H1 (cell line): ENCODE measurements at regions not wholly inside any gene's neighbourhood (a gene's known extent, or its start where the extent isn't known, plus 50 kb on each side); places are given as distances from the start of the nearest gene placed in this dataset.
A peak's percentile ranks its signal among the peaks of the same experiment; 100 is the strongest.

ENCODE experiments used
- CTCF ChIA-PET: fragments of 300-600 bp; sonication (Branson Sonifier 250); formaldehyde crosslinking; loops from one replicate; lab custom pipeline; 2021; ENCODE audit not compliant: partially characterized antibody; lab: Charles Lee
- POLR2A ChIA-PET: fragments of 300-600 bp; sonication (Branson Sonifier 250); formaldehyde crosslinking; loops from one replicate; lab custom pipeline; 2021; ENCODE audit warnings: inconsistent platforms; ENCODE audit not compliant: partially characterized antibody; lab: Charles Lee
- DNase-seq, 2 experiments: peaks; one replicate each; pipeline versions ENCODE4 v3.0.0 to v3.0.0-alpha.2; 2010 to 2022; ENCODE audit warnings: low spot score in 2 of 2, low read depth in 1 of 2, mixed read lengths in 1 of 2
- FAIRE-seq: peaks from 2 replicates; lab custom pipeline; 2011; peaks lifted over from hg19 to GRCh38; lab: Jason Lieb, UNC
- H2AFZ ChIP-seq: 2 replicates; pipeline ENCODE4 v1.8.1; 2012; ENCODE audit warnings: low read length, inconsistent platforms
- H2AK5ac ChIP-seq: 2 replicates; pipeline ENCODE4 v1.6.1; 2013; ENCODE audit warnings: low read depth, low read length
- H2BK120ac ChIP-seq: replicated peaks from 2 replicates; pipeline ENCODE3; 2013; ENCODE audit warnings: low read depth, low read length, inconsistent platforms
- H2BK12ac ChIP-seq: 2 replicates; pipeline ENCODE4 v1.6.1; 2013; ENCODE audit warnings: low read depth, low read length
- H2BK15ac ChIP-seq: 2 replicates; pipeline ENCODE4 v1.6.1; 2013; ENCODE audit warnings: low read length
- H2BK20ac ChIP-seq: 2 replicates; pipeline ENCODE4 v1.6.1; 2013; ENCODE audit warnings: low read length
- H2BK5ac ChIP-seq: 2 replicates; pipeline ENCODE4 v1.6.1; 2013; ENCODE audit warnings: low read depth, low read length
- H3K14ac ChIP-seq: 2 replicates; pipeline ENCODE4 v1.6.1; 2013; ENCODE audit warnings: inconsistent platforms; ENCODE audit not compliant: insufficient read length
- H3K18ac ChIP-seq: 2 replicates; pipeline ENCODE4 v1.6.1; 2013; ENCODE audit warnings: low read length; ENCODE audit errors: extremely low read depth
- H3K23ac ChIP-seq: 2 replicates; pipeline ENCODE4 v1.6.1; 2013; ENCODE audit warnings: inconsistent platforms; ENCODE audit not compliant: insufficient read length
- H3K23me2 ChIP-seq: 2 replicates; pipeline ENCODE4 v1.6.1; 2013; ENCODE audit warnings: low read depth, low read length
- H3K27ac ChIP-seq: 2 replicates; pipeline ENCODE4 v1.6.1; 2011; ENCODE audit warnings: low read depth, low read length, inconsistent platforms
- H3K27me3 ChIP-seq, 4 experiments: replicated peaks in 1 of 4; 1 replicate in 1 of 4; 2 replicates in 3 of 4; pipeline versions ENCODE4 v1.6.1 to v1.8.1; 2011 to 2013; ENCODE audit warnings: low read length in 3 of 4, mild to moderate bottlenecking in 3 of 4, inconsistent platforms in 2 of 4, mixed read lengths in 2 of 4, moderate library complexity in 1 of 4; ENCODE audit not compliant: control insufficient read depth in 3 of 4, insufficient read depth in 3 of 4; ENCODE audit errors: extremely low read depth in 1 of 4
- H3K36me3 ChIP-seq, 4 experiments: 2 replicates each; pipeline versions ENCODE4 v1.6.1 to v1.8.1; 2011 to 2013; ENCODE audit warnings: mild to moderate bottlenecking in 4 of 4, low read length in 3 of 4, moderate library complexity in 2 of 4, control low read depth in 1 of 4, inconsistent platforms in 1 of 4; ENCODE audit not compliant: insufficient read depth in 4 of 4, control insufficient read depth in 2 of 4
- H3K4ac ChIP-seq: replicated peaks from 2 replicates; pipeline ENCODE3; 2013; ENCODE audit warnings: low read length, low read depth, mixed read lengths, inconsistent platforms; ENCODE audit not compliant: insufficient read length
- H3K4me1 ChIP-seq, 4 experiments: replicated peaks in 1 of 4; 1 replicate in 1 of 4; 2 replicates in 3 of 4; pipeline versions ENCODE4 v1.6.1 to v1.8.1; 2011 to 2013; ENCODE audit warnings: low read length in 3 of 4, inconsistent platforms in 2 of 4, mixed read lengths in 1 of 4; ENCODE audit not compliant: insufficient read depth in 4 of 4, control insufficient read depth in 3 of 4
- H3K4me2 ChIP-seq, 2 experiments: 2 replicates each; pipeline versions ENCODE4 v1.6.1 to v1.8.1; 2011 to 2013; ENCODE audit warnings: low read depth in 2 of 2, low read length in 2 of 2, control low read depth in 1 of 2, inconsistent platforms in 1 of 2, mild to moderate bottlenecking in 1 of 2; ENCODE audit not compliant: insufficient read depth in 1 of 2
- H3K4me3 ChIP-seq, 4 experiments: fragments of 200-600, 300-600 bp in 1 of 4; sonication (generic), shearing (Covaris generic), sonication (Bioruptor Twin) in 1 of 4; 2 replicates each; pipeline versions ENCODE4 v1.5.1 to v1.8.1; 2011 to 2016; ENCODE audit warnings: low read length in 4 of 4, low read depth in 3 of 4, control low read depth in 2 of 4, inconsistent platforms in 2 of 4, mild to moderate bottlenecking in 2 of 4, mixed read lengths in 1 of 4, moderate library complexity in 1 of 4; ENCODE audit not compliant: insufficient read depth in 2 of 4; ENCODE audit errors: extremely low read depth in 1 of 4
- H3K56ac ChIP-seq: replicated peaks from 2 replicates; pipeline ENCODE3; 2013; ENCODE audit warnings: low read depth, mild to moderate bottlenecking, mixed read lengths, low read length, inconsistent platforms; ENCODE audit not compliant: insufficient read length
- H3K79me1 ChIP-seq: 2 replicates; pipeline ENCODE4 v1.6.1; 2013; ENCODE audit warnings: low read depth, low read length, control low read depth
- H3K79me2 ChIP-seq, 2 experiments: 2 replicates each; pipeline versions ENCODE4 v1.6.1 to v1.8.1; 2012 to 2013; ENCODE audit warnings: low read length in 2 of 2, mild to moderate bottlenecking in 2 of 2, inconsistent platforms in 1 of 2; ENCODE audit not compliant: insufficient read depth in 2 of 2, control insufficient read depth in 1 of 2
- H3K9ac ChIP-seq, 4 experiments: replicated peaks in 1 of 4; 1 replicate in 1 of 4; 2 replicates in 3 of 4; pipeline versions ENCODE4 v1.6.1 to v1.8.1; 2011 to 2013; ENCODE audit warnings: low read depth in 3 of 4, low read length in 3 of 4, control low read depth in 2 of 4, mild to moderate bottlenecking in 2 of 4, moderate library complexity in 2 of 4, inconsistent platforms in 1 of 4; ENCODE audit errors: extremely low read depth in 1 of 4
- H3K9me3 ChIP-seq, 2 experiments: 2 replicates each; pipeline versions ENCODE4 v1.6.1 to v1.8.1; 2012 to 2013; ENCODE audit warnings: mild to moderate bottlenecking in 2 of 2, moderate library complexity in 2 of 2, control low read depth in 1 of 2, inconsistent platforms in 1 of 2, low read depth in 1 of 2, low read length in 1 of 2, mixed read lengths in 1 of 2; ENCODE audit not compliant: insufficient read depth in 2 of 2
- H4K20me1 ChIP-seq, 2 experiments: replicated peaks in 1 of 2; 2 replicates each; pipeline versions ENCODE3 to v1.8.1; 2011 to 2013; ENCODE audit warnings: inconsistent platforms in 2 of 2, low read length in 2 of 2, mild to moderate bottlenecking in 1 of 2; ENCODE audit not compliant: insufficient read depth in 2 of 2, control insufficient read depth in 1 of 2
- H4K5ac ChIP-seq: 2 replicates; pipeline ENCODE4 v1.6.1; 2013; ENCODE audit warnings: low read length, low read depth, mixed read lengths, inconsistent platforms; ENCODE audit not compliant: insufficient read length
- H4K8ac ChIP-seq: 2 replicates; pipeline ENCODE4 v1.8.0; 2013; ENCODE audit warnings: mild to moderate bottlenecking, moderate library complexity, low read length, inconsistent platforms; ENCODE audit not compliant: insufficient read depth; ENCODE audit errors: extremely low read depth
- H4K91ac ChIP-seq: replicated peaks from 2 replicates; pipeline ENCODE3; 2013; ENCODE audit warnings: low read length, mixed read lengths, inconsistent platforms; ENCODE audit not compliant: insufficient read length
- BACH1 ChIP-seq: IDR thresholded peaks from 2 replicates; pipeline ENCODE4 v1.6.1; 2012; ENCODE audit warnings: low read length, improper control_type of control experiment
- BCL11A ChIP-seq, 2 experiments: IDR thresholded peaks; one replicate each; pipeline ENCODE4 v1.6.1; 2011; ENCODE audit warnings: low read depth in 2 of 2, low read length in 2 of 2, mild to moderate bottlenecking in 2 of 2
- BRCA1 ChIP-seq: IDR thresholded peaks from 2 replicates; pipeline ENCODE4 v1.6.1; 2012; ENCODE audit warnings: low read depth, low read length, improper control_type of control experiment
- CBX5 ChIP-seq: fragments of 300-800, 300-1000 bp; sonication (generic); IDR thresholded peaks from 2 replicates; pipeline ENCODE4 v1.7.1; 2016; ENCODE audit warnings: antibody characterized with exemption, low read length, low read depth
- HDAC2 ChIP-seq, 2 experiments: fragments of 300-600 bp in 1 of 2; sonication (generic) in 1 of 2; IDR thresholded peaks; 2 replicates each; pipeline ENCODE4 v1.6.1; 2011 to 2012; ENCODE audit warnings: low read depth in 2 of 2, low read length in 2 of 2, mild to moderate bottlenecking in 2 of 2, moderate library complexity in 2 of 2, borderline replicate concordance in 1 of 2, inconsistent platforms in 1 of 2
- JUN ChIP-seq: IDR thresholded peaks from 2 replicates; pipeline ENCODE4 v1.6.1; 2011; ENCODE audit warnings: low read depth, mild to moderate bottlenecking, improper control_type of control experiment, low read length
- MAX ChIP-seq: IDR thresholded peaks from 2 replicates; pipeline ENCODE4 v1.6.1; 2012; ENCODE audit warnings: inconsistent platforms
- RAD21 ChIP-seq, 2 experiments: IDR thresholded peaks in 1 of 2; conservative IDR thresholded peaks in 1 of 2; 2 replicates each; pipeline ENCODE4 v1.6.1; 2011; ENCODE audit warnings: low read depth in 2 of 2, low read length in 2 of 2, improper control_type of control experiment in 1 of 2, inconsistent platforms in 1 of 2, mild to moderate bottlenecking in 1 of 2, moderate library complexity in 1 of 2
- SIRT6 ChIP-seq: IDR thresholded peaks from one replicate; pipeline ENCODE4 v1.7.1; 2012; ENCODE audit warnings: low read length, inconsistent platforms
- TAF7 ChIP-seq: optimal IDR thresholded peaks from 2 replicates; pipeline ENCODE3; 2011; ENCODE audit warnings: low read depth, mild to moderate bottlenecking, inconsistent platforms, low read length, moderate library complexity, borderline replicate concordance
- YY1 ChIP-seq: IDR thresholded peaks from 2 replicates; pipeline ENCODE4 v1.6.1; 2011; ENCODE audit warnings: low read depth, mild to moderate bottlenecking, low read length
- WGBS, 2 experiments: shearing (Covaris generic) in 1 of 2; methylation state at CpG; one replicate each; pipeline versions ENCODE4 v1.1.6 to v1.1.7; 2013 to 2015; ENCODE audit warnings: low lambda C conversion rate in 2 of 2, mixed read lengths in 2 of 2, inconsistent platforms in 1 of 2, low coverage in 1 of 2, missing lambda C conversion rate in 1 of 2; ENCODE audit not compliant: insufficient replicate concordance in 2 of 2, insufficient coverage in 1 of 2, insufficient read length in 1 of 2; ENCODE audit errors: extremely low coverage in 1 of 2, missing lambda C conversion rate in 1 of 2; 5-methylcytosine and 5-hydroxymethylcytosine counted together

GRCh38 chr22:44403166-44403565, 90.4 kb upstream of the SHISAL1 start:
- H2BK12ac ChIP-seq, result no peak overlapping the region
- peak overlapping the region; percentile 72; the same call in 1 of the 2 replicates for H2BK20ac ChIP-seq
- CTCF ChIA-PET, result interaction anchor here (1.0 kb wide), 1 partner anchor 17 kb away, joined by 3 read pairs; no protein-coding TSS in a partner anchor
- no peak for FAIRE-seq
- H4K20me1 ChIP-seq, result peaks cover 0 to 2% of the 10 kb centered on the region in 2 experiments
- H2AFZ ChIP-seq, result no peak overlapping the region
- H4K5ac ChIP-seq, result no peak overlapping the region
- TF ChIP-seq JUN (no peak), CBX5 (no peak), TAF7 (no peak), YY1 (no peak), HDAC2 (IDR thresholded peaks at IDR 0.05; ENCODE audit: borderline replicate concordance in 1 of 2, low read depth in 2 of 2, low read length in 2 of 2) (no peak), BCL11A (IDR thresholded peaks at IDR 0.05; ENCODE audit: low read depth in 2 of 2, low read length in 2 of 2) (no peak), RAD21 (IDR thresholded peaks at IDR 0.05 in 1 of 2, conservative IDR thresholded peaks at IDR 0.05 in 1 of 2; ENCODE audit: low read depth in 2 of 2, low read length in 2 of 2) (no peak), SIRT6 (no peak), BRCA1 (no peak), BACH1 (no peak), MAX (no peak)
- no peak for DNase-seq
- WGBS, 2 experiments, result 87% methylated on average over 5 of the region's 5 CpGs; no CpG with 5 or more reads in 1 of the 2 experiments
- H3K4ac ChIP-seq, result no peak overlapping the region
- H3K23me2 ChIP-seq, result no peaks in the 10 kb centered on the region
- H2BK15ac ChIP-seq, result no peak overlapping the region
- H3K27me3 ChIP-seq, result no peaks in the 10 kb centered on the region; a peak in 1 of 7 replicates
- no peaks in the 10 kb centered on the region for H3K79me2 ChIP-seq
- H3K4me1 ChIP-seq, result peaks cover 6 to 10% (median 10%) of the 10 kb centered on the region in 4 experiments
- H3K9ac ChIP-seq, result no peak overlapping the region
- peak overlapping the region; percentile 60; the same call in 1 of the 2 replicates for H4K8ac ChIP-seq
- POLR2A ChIA-PET, result no interaction called here
- H3K14ac ChIP-seq, result no peak overlapping the region
- H3K4me3 ChIP-seq, result no peak overlapping the region
- H3K4me2 ChIP-seq, result no peak overlapping the region
- H3K56ac ChIP-seq, result no peak overlapping the region
- no peaks in the 10 kb centered on the region; a peak in 1 of 4 replicates for H3K9me3 ChIP-seq
- H2BK5ac ChIP-seq, result no peak overlapping the region; the same call in 1 of the 2 replicates
- no peak overlapping the region for H2AK5ac ChIP-seq
- H3K23ac ChIP-seq, result no peak overlapping the region
- no peak overlapping the region for H3K18ac ChIP-seq
- no peak overlapping the region for H3K27ac ChIP-seq
- no peak overlapping the region for H4K91ac ChIP-seq
- H3K79me1 ChIP-seq, result no peaks in the 10 kb centered on the region; the same call in 1 of the 2 replicates
- H2BK120ac ChIP-seq, result no peak overlapping the region
- no peaks in the 10 kb centered on the region for H3K36me3 ChIP-seq
